Frontal cortex (tissue), 3 donors: ENCODE measurements at regions not wholly inside any gene's neighbourhood (a gene's known extent, or its start where the extent isn't known, plus 50 kb on each side); places are given as distances from the start of the nearest gene placed in this dataset.
A peak's percentile ranks its signal among the peaks of the same experiment; 100 is the strongest.
"Not testable (repeated sequence)": the region's sequence is repeated elsewhere in the genome, so short reads cannot be mapped to it uniquely, and the experiment has no call there.

Experiments used
- DNase-seq, 2 donors: peaks; one replicate each; pipeline ENCODE4 v3.0.0; 2012; ENCODE audit warnings: low spot score in 2 of 2
- FAIRE-seq: peaks from 2 replicates; lab custom pipeline; 2012; peaks lifted over from hg19 to GRCh38; lab: Jason Lieb, UNC
- donor health status: control.
- donor health status: control.
- donor health status: control.

DNA sequence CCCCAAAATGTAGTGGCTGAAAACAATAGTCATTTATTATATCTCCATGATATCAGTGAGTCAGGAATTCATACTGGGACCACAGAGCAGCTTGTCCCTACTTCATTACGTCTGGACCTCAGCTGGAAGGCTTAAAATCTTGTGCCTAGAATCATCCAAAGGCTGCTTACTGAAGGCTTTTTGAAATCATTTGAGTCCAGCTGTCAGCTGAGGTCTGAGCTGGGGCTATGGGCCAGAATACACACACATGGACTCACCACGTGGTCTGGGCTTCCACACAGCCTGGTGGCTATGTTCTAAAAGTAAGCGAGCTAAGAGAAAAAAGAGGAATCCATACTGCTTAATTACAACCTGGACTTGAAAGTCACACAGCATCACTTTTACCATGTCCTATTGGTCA, 209.2 kb downstream of the KCTD12 start:
- DNase-seq (no peak), FAIRE-seq (no peak)

DNA sequence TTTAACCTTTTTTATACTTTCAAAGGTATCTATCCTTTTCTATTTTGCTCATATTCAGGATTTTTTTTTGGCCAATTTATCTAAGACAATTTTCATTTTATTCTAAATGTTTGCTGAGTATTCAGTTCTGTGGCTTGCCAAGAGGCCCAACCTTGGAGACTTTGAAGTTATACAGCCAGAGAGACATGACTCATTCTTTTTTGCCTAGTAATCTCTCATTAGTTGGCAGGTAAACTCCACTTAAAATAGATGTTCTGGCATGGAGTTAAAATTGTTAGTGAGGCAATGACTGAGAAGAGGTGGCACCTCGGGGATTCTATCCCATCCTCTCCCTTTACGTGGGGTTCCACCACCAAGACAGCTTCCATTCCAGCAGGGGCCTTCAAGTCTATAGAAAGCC, 213.8 kb downstream of the KCTD12 start:
- FAIRE-seq (no peak), DNase-seq (no peak)

DNA sequence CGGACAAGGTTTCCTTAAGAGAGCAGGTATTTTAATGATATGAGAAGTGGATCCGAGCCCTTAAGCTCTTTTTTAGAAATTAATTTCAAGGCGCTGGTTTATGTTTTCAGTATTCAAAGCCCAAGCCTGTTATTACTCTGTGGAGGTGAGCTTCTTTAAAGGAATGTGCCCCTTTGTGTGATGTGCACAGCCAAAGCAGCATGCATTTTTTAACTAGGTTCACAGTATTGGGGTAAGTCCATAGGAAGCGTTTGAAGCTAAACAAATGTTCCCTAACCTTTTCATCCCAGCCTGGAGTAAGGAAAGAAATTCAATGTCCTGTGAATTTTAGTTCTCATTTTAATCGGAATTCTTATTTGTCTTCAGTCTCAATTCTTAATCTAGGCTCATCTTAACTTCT, 217.5 kb downstream of the KCTD12 start:
- no peak for FAIRE-seq
- no peak for DNase-seq

DNA sequence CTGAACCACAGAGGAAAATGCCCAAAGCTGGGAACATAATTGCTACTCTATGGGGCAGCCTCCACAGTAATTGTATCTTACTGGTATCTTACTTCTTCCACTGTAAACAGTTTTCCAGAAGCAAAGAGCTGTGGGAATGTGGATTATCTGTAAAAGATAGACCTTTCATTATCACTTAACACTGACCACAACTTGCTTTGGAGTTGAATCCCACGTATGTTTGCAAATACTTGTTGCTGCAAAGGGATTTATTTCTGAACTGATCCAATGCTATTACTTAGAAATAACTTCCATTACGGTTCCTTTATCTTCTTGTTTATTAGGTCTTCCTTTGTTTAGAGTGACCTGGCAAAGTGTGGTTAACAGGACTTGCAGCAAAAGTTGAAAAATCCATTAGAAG, 218.1 kb downstream of the KCTD12 start:
- DNase-seq (no peak), FAIRE-seq (no peak)

DNA sequence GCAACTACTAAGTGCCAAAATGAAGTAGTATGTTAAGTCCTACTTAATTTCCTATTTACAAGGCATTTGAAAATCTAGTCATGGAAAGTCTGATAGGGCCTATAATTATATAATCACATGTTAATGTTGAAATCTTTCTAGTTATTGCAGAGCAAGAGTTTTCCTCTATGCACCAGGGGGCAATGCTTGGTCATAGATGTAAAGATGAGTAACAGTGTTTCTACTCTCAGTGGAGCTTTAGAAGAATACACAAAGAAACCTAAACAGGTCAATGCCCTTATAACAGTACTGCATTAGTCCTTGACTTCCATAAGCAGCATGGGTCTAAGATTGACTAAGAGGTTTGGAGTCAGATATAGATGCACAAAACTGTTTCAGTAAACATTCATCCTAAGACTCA, 218.7 kb downstream of the KCTD12 start:
- FAIRE-seq (no peak), DNase-seq (no peak)

DNA sequence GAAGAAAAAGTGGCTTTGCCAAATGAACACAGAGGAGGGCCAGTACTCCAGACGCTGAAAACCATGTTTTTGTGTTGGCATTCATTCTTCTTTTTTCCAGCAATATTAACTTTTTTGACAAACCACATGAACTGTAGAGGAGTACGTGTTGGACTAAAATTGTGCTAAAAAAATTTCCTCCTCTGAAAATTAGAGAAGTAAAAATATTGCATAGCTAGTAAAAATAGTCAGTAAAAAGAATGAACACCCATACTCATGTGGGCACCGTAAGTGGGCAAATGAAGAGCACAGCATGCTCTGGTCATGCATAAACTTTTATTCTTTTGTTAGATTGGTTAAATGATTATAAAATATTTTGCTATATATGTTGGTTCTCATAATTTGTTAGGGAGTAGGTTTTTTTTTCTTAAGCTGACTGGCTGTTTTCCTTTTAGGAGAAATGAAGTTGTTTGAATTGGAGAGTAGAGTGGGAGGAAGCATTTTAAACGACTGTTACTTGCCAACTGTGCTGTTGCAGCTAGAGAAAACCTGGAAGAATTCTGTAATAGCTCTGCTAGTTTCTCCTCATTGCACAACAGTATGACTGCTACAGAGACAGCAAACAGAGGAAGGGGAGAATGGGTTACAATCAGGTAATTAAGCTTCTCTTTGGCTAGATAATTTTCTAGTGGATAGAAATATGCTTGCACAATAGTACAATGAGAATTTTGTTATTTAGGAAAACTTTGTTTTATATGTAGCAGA, 222.4 kb downstream of the KCTD12 start:
- FAIRE-seq = no peak
- DNase-seq = no peak

DNA sequence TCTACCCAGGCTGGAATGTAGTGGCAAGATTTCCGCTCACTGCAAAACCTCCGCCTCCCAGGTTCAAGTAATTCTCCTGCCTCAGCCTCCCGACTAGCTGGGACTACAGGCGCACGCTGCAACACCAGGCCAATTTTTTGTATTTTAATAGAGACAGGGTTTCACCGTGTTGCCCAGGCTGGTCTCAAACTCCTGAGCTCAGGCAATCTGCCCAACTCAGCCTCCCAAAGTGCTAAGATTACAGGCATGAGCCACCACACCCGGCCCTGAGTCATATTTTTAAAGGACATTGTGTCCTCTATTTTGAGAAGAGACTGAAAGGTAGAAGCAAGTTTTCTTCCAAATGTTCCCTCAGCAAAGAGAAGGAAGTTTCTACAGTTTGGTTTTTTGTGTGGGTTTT, 227.1 kb downstream of the KCTD12 start:
- DNase-seq, FAIRE-seq: not testable (repeated sequence)

DNA sequence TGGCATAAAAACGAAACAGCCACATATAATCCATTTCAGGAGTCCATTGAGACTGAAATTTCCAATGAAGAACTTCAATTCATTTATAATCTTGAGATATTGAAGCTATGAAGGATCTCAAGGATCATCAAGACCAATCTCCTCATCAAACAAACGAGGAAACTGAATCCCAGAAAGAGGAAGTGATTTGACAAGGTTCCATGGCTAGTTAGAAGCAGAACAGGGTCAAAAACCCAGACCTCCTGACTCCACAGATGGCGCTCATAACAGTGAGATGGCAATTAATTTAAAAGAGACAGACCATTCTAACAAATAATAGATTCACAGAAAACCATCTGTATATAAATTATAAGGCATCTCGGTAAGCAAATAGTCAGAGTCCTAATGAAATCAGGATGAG, 229.7 kb downstream of the KCTD12 start:
- FAIRE-seq = no peak
- DNase-seq = no peak

DNA sequence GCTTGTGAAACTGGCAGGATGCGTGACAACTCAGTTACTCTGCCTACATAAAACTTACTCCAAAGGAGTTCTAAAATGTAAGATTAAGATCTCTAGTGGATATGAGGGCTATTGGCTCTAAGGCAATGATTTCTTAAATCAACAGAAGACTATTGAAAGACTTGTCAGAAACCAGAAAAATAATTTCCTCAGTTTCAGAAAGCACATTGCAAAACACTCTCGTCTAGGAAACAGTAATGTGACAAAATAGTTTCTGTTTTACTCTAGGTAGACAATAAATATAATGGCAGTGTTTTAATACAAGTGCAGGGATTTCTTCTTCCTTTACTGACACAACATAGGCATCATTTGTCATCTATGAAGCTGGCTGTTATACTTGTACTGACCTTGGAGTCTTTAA, 230.1 kb downstream of the KCTD12 start:
- FAIRE-seq = no peak

DNA sequence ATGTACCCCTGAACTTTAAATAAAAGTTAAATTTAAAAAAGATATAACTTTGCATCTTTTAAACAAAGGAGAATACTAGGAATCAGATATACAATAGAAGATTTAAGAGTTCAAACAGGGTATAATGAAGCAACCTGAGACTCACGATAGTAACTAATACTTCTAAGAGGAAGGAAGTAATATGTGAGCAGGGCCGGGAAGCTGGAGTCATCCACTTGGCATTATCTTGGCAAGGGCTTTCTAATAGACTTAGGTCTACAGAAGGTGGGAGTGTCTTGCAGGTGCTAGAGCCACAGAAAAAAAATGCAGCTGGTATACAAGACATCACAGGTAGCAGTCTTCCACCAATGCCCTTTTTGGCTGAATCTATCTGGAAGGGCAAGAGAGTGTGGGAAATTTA, 231.9 kb downstream of the KCTD12 start:
- FAIRE-seq (no peak), DNase-seq (no peak)

More for the DNA sequence above, 230.1 kb downstream of the KCTD12 start:
- no peak for DNase-seq

DNA sequence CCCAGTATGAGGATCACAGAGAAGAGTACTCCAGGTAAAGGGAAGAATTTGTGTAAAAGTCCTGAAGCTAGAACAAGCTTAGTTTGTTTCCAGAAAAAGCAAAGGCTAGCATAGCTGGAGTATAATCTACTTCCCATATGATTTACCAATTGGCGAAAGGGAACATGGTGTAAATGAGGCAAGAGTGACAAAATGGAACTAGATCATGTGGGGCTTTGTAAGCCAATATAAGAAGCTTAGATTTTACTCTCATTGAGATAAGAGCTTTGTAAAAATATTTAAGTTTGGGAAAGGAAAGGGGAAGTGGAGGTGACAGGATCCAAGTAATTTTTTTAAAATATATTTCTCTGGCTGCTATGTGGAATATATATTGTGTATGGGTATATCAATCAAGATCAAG, 234.9 kb downstream of the KCTD12 start:
- no peak for DNase-seq
- no peak for FAIRE-seq

DNA sequence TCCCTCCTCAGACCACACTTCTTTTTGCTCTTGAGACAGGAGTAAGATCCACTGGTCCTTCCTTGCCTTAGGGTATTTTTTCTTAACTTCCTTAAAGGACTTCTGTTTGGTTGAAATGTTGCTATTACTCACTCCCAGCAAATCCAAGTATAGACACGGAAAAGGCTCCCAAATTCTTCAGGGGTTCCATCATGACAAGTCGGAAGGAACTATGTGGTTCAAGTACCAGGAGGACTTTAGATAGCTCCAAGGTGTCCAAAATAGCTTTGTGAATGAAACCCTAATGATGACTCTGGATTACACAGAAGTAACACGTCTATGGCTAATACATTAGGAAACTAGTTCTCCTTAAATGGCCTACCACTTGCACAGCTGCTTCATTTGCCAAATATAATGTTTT, 238.7 kb downstream of the KCTD12 start:
- no peak for FAIRE-seq
- no peak for DNase-seq

DNA sequence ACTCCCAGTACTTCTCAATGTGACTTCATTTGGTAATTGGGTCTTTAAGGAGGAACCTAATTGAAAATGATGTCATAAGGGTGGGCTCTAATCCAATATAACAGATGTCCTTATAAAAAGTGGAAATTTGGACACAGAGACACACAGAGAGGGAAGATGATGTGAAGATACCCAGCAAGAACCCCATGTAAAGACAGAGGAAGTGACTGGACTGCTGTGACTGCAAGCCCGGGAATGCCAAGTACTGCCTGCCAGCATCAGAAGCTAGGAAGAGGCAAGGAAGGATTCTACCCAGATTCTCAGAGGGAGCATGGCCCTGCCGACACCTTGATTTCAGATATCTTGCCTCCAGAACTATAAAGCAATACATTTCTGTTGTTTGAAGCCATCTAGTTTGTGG, 239.3 kb downstream of the KCTD12 start:
- no peak for DNase-seq
- no peak for FAIRE-seq

DNA sequence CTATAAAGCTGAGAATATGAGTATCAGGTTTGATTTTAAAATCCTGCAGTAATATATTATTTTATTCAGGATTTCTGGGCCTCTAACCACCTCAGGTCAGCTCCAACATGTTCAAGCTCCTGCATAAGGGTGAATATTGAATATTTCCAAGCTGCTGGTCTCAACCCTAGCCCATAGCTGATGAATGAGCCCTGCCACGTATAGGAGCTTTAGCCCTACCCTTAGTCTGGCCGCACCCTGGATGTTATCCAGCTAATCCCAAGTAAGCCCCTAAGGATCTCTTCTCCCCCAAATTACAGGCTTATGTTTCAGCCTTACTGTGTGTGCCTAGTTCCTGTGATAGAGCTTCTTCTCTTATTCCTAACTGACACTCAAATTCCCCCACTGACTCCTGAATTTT, 240.6 kb downstream of the KCTD12 start:
- FAIRE-seq (no peak), DNase-seq (no peak)

DNA sequence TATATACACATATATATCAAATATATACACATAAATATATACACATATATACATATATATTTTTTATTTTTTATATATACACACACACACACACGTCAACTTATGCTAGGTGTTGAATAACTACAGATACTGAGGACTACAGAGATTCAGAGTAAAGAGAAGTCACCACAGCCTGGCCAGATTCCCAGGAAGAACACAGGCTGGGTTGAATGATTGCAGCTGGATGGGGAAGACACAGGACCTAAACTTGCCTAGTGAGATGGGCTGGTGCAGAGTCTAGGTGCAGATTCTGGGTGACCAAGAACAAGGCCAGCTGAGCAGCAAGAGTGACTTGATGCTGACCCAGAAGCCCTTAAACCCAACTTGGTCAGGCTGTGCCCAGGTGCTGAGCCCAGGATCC, 241.3 kb downstream of the KCTD12 start:
- DNase-seq (no peak), FAIRE-seq (peak; percentile 67)

DNA sequence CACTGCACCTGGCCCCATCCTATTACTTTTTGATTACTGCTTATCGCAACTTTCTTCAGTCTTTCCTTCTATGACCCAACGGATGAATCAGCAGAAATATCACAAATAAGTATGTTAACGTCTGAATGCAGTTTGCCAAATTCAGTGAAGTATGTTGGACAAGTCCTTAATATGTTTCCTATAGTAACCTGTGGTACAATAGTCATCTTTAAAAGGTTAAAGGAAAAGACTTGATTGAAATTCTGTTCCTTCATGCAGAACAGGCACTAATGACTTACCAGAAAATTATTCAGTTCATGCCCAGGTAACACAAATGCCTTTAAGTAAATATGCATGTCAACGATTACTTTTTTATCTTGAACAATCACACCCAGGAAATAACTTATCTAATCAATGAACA, 242.6 kb downstream of the KCTD12 start:
- FAIRE-seq (no peak), DNase-seq (no peak)

DNA sequence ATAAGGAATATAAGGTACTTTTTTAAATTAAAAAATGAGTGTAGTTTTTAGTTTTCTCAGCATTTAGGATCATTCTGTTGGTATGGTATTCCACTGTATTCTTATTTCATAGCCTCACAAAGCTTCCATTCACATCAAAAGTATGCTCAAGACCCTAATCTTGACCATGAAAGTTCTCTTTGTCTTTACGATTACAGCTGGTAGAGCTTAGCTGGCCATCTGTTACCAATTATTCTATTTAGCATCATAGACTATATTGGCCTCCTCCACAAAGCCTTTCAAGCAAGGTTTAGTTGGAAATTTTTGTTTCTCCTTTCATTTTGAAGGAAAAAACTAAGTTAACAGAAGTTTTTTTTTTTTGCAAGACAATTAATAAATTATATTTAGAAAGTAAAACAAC, 245.1 kb downstream of the KCTD12 start:
- DNase-seq = no peak

DNA sequence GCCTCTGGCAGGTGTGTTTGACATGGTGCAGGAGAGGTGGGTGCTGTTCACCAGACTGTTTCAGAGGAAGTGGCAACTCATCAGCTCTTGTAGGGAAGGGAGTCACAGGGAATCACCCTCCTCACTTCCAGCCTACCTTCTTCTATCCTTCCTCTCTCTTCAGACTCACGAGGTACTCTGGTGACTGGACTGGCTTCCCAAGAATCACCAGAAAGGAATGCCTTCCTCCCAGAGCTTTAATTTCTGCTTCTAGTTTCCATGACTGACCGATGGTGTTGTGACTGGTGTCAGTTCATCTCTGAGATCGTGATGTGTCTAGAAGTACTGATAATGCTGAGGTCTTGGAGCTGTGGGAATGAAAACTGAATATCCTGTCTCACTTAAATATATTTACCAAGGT, 247.3 kb downstream of the KCTD12 start:
- no peak for FAIRE-seq
- DNase-seq = no peak

More for the DNA sequence above, 245.1 kb downstream of the KCTD12 start:
- no peak for FAIRE-seq

DNA sequence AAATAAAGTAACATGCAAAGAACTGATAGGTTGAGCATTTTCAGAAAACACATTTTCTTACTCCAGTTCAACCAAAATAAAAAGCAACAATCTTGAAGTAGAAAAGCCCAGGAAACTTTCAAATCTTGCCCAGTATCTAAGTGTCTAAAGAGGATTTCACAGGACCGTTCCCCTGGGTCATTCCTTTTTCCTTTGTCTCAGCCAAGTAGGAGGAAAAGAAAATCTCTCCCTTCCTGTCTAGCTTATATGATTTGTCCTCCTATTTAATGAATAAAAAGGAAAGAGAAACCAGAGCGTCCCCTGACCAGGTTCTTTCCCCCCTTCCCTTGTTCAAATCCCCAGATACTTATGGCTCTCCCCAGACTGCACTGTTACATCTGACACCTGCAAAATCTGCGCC, 248.0 kb downstream of the KCTD12 start:
- DNase-seq (no peak), FAIRE-seq (no peak)

DNA sequence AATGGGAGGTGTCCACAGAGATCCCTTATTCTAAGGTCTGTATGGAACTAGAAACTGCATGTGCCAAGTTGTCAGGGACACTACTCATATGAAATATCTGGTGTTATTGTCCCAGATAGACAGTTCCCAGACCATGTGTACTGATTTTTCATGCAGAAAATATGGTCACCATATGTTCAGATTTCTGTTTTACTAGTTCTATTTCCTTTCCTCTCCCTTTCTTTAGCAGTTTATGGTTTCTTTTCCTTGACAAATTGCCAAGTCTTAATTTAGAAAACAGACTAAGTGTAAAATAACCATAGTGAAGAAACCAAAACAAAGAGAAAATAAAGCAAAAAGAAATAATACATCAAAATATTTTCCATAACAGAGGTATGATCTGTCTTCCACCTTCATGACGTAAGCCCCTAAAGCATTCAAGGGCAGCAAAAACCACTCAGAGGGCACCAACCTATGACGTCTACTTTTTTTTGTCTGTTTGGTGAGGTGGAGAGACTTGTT, 248.5 kb downstream of the KCTD12 start:
- FAIRE-seq (no peak), DNase-seq (no peak)

DNA sequence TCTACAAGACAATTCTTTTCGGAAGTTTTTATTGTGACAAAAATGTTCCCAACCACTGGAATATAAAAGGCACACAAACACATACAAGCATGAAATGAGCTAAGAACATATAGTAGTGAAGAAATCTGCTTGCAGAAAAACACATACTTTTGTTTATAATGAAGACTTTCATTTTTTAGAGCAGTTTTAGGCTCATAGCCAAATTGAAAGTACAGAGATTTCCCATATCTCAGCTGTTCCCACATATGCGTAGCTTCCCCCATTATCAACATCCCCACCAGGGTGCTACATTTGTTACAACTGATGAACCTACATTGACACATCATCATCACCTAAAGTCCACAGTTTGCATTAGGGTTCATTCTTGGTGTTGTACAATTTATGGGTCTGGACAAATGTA, 249.4 kb downstream of the KCTD12 start:
- no peak for DNase-seq
- FAIRE-seq = no peak
